ENCODE measurements at regions not wholly inside any gene's neighbourhood (a gene's known extent, or its start where the extent isn't known, plus 50 kb on each side); places are given as distances from the start of the nearest gene placed in this dataset.

DNA sequence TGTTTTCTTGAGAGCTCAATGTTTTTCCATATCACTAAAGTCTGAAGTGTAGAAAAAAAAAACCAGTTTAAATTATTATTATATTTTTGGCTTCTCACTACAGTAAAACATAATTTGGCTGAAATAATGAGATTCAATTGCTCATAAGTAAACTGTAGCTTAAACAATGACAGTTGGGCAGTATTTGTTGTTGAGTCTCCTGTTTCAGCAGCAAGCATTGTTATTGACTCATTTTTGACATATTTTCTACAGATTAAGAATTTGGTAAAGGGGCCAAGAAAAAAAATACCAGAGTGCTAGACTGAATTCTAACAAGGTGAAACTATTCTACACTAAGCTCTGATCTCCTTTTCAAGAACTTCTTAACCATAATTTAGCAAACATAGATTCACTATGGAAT lies 2070.4 kb upstream of the CELF4 start:
- no peak for DNase-seq
- H3K36me3 ChIP-seq (ENCODE audit: control insufficient read depth in 2 of 3, insufficient read depth in 3 of 3, low read length in 3 of 3): no peaks in the 10 kb centered on the region
- H3K9me3 ChIP-seq (ENCODE audit: control insufficient read depth in 2 of 3, insufficient read depth in 1 of 3, low read length in 3 of 3): no peaks in the 10 kb centered on the region
- FAIRE-seq: peak; percentile 29
- H3K9ac ChIP-seq (ENCODE audit: low read length in 3 of 3): no peak overlapping the region
- no peak overlapping the region for H3K27ac ChIP-seq (ENCODE audit: low read depth in 2 of 2, low read length in 2 of 2)
- TF ChIP-seq, protein P1, sequence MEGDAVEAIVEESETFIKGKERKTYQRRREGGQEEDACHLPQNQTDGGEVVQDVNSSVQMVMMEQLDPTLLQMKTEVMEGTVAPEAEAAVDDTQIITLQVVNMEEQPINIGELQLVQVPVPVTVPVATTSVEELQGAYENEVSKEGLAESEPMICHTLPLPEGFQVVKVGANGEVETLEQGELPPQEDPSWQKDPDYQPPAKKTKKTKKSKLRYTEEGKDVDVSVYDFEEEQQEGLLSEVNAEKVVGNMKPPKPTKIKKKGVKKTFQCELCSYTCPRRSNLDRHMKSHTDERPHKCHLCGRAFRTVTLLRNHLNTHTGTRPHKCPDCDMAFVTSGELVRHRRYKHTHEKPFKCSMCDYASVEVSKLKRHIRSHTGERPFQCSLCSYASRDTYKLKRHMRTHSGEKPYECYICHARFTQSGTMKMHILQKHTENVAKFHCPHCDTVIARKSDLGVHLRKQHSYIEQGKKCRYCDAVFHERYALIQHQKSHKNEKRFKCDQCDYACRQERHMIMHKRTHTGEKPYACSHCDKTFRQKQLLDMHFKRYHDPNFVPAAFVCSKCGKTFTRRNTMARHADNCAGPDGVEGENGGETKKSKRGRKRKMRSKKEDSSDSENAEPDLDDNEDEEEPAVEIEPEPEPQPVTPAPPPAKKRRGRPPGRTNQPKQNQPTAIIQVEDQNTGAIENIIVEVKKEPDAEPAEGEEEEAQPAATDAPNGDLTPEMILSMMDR (IDR thresholded peaks at IDR 0.05; ENCODE audit: borderline replicate concordance, extremely low read depth, insufficient read depth): no peak
- intact Hi-C loops (cut with DNase I): no loop called here
- no peaks in the 10 kb centered on the region for H3K4me1 ChIP-seq (ENCODE audit: control insufficient read depth in 2 of 3, insufficient read depth in 2 of 3, low read depth in 1 of 3, low read length in 3 of 3)
- H3K4me3 ChIP-seq (ENCODE audit: low read length in 3 of 3): no peak overlapping the region
- H3K27me3 ChIP-seq (ENCODE audit: control insufficient read depth, insufficient read depth, low read length): no peaks in the 10 kb centered on the region

- intact Hi-C loops (cut with DNase I): no loop called here
- no peak for FAIRE-seq
Measured at GRCh38 chr18:39635192-39635591, 2069.6 kb upstream of the CELF4 start.

GRCh38 chr18:39627936-39628335 lies 2062.3 kb upstream of the CELF4 start:
- no peaks in the 10 kb centered on the region for H3K36me3 ChIP-seq (ENCODE audit: control insufficient read depth in 2 of 3, insufficient read depth in 3 of 3, low read length in 3 of 3)
- TF ChIP-seq, protein P1 (IDR thresholded peaks at IDR 0.05; ENCODE audit: borderline replicate concordance, extremely low read depth, insufficient read depth): no peak
- intact Hi-C loops (cut with DNase I): no loop called here
- no peaks in the 10 kb centered on the region for H3K9me3 ChIP-seq (ENCODE audit: control insufficient read depth in 2 of 3, insufficient read depth in 1 of 3, low read length in 3 of 3)
- FAIRE-seq (no peak), DNase-seq (no peak)
- no peak overlapping the region for H3K27ac ChIP-seq (ENCODE audit: low read depth in 2 of 2, low read length in 2 of 2)
- H3K4me3 ChIP-seq (ENCODE audit: low read length in 3 of 3): no peak overlapping the region
- no peaks in the 10 kb centered on the region for H3K4me1 ChIP-seq (ENCODE audit: control insufficient read depth in 2 of 3, insufficient read depth in 2 of 3, low read depth in 1 of 3, low read length in 3 of 3)
- H3K27me3 ChIP-seq (ENCODE audit: control insufficient read depth, insufficient read depth, low read length): no peaks in the 10 kb centered on the region
- no peak overlapping the region for H3K9ac ChIP-seq (ENCODE audit: low read length in 3 of 3)

More at GRCh38 chr18:39635192-39635591, 2069.6 kb upstream of the CELF4 start:
- H3K9me3 ChIP-seq (ENCODE audit: control insufficient read depth in 2 of 3, insufficient read depth in 1 of 3, low read length in 3 of 3): no peaks in the 10 kb centered on the region
- TF ChIP-seq, protein P1 (IDR thresholded peaks at IDR 0.05; ENCODE audit: borderline replicate concordance, extremely low read depth, insufficient read depth): no peak
- no peaks in the 10 kb centered on the region for H3K27me3 ChIP-seq (ENCODE audit: control insufficient read depth, insufficient read depth, low read length)
- H3K9ac ChIP-seq (ENCODE audit: low read length in 3 of 3): no peak overlapping the region
- no peaks in the 10 kb centered on the region for H3K4me1 ChIP-seq (ENCODE audit: control insufficient read depth in 2 of 3, insufficient read depth in 2 of 3, low read depth in 1 of 3, low read length in 3 of 3)
- H3K4me3 ChIP-seq (ENCODE audit: low read length in 3 of 3): no peak overlapping the region
- DNase-seq: no peak
- H3K36me3 ChIP-seq (ENCODE audit: control insufficient read depth in 2 of 3, insufficient read depth in 3 of 3, low read length in 3 of 3): no peaks in the 10 kb centered on the region
- no peak overlapping the region for H3K27ac ChIP-seq (ENCODE audit: low read depth in 2 of 2, low read length in 2 of 2)

- Histone ChIP-seq H3K27ac (ENCODE audit: low read depth in 2 of 2, low read length in 2 of 2) (no peak overlapping the region), H3K4me3 (ENCODE audit: low read length in 3 of 3) (no peak overlapping the region), H3K9ac (ENCODE audit: low read length in 3 of 3) (no peak overlapping the region), H3K9me3 (ENCODE audit: control insufficient read depth in 2 of 3, insufficient read depth in 1 of 3, low read length in 3 of 3) (no peaks in the 10 kb centered on the region), H3K36me3 (ENCODE audit: control insufficient read depth in 2 of 3, insufficient read depth in 3 of 3, low read length in 3 of 3) (no peaks in the 10 kb centered on the region), H3K4me1 (ENCODE audit: control insufficient read depth in 2 of 3, insufficient read depth in 2 of 3, low read depth in 1 of 3, low read length in 3 of 3) (no peaks in the 10 kb centered on the region), H3K27me3 (ENCODE audit: control insufficient read depth, insufficient read depth, low read length) (no peaks in the 10 kb centered on the region)
- FAIRE-seq (no peak), DNase-seq (no peak)
- intact Hi-C loops (cut with DNase I): no loop called here
- TF ChIP-seq, protein P1 (IDR thresholded peaks at IDR 0.05; ENCODE audit: borderline replicate concordance, extremely low read depth, insufficient read depth): no peak
Measured at GRCh38 chr18:39624961-39625360, 2059.4 kb upstream of the CELF4 start.
